Thyroid gland (tissue), 4 donors: ENCODE measurements at regions not wholly inside any gene's neighbourhood (a gene's known extent, or its start where the extent isn't known, plus 50 kb on each side); places are given as distances from the start of the nearest gene placed in this dataset.

ENCODE experiments used
- DNase-seq, 2 donors: peaks; one replicate each; pipeline ENCODE4 v3.0.0-alpha.2; 2019
- H3K27ac ChIP-seq, 3 donors: fragments of 200-600 bp; sonication (generic); 1 replicate in 2 of 3; 2 replicates in 1 of 3; pipeline ENCODE4 v1.5.1; 2016 to 2019; ENCODE audit warnings: mild to moderate bottlenecking in 1 of 3, moderate library complexity in 1 of 3
- H3K27me3 ChIP-seq: fragments of 200-600 bp; sonication (generic); one replicate; pipeline ENCODE4 v1.5.1; 2019
- H3K36me3 ChIP-seq, 2 donors: fragments of 200-600 bp; sonication (generic); one replicate each; pipeline ENCODE4 v1.5.1; 2016 to 2019
- H3K4me1 ChIP-seq, 2 donors: fragments of 200-600 bp; sonication (generic); one replicate each; pipeline ENCODE4 v1.5.1; 2017 to 2019
- H3K4me3 ChIP-seq, 3 donors: fragments of 200-600 bp; sonication (generic); replicated peaks in 1 of 3; 1 replicate in 2 of 3; 2 replicates in 1 of 3; pipeline ENCODE4 v1.5.1; 2016; ENCODE audit warnings: mild to moderate bottlenecking in 1 of 3
- H3K9me3 ChIP-seq: fragments of 200-600 bp; sonication (generic); one replicate; pipeline ENCODE4 v1.5.1; 2017
- CTCF ChIP-seq, 6 experiments: fragments of 200-600 bp in 3 of 6; fragments of 450-650 bp in 3 of 6; sonication (generic) in 3 of 6; IDR thresholded peaks; one replicate each; pipeline ENCODE4 v1.5.1; 2016 to 2019; ENCODE audit warnings: antibody characterized with exemption in 6 of 6, mild to moderate bottlenecking in 2 of 6, inconsistent platforms in 1 of 6, moderate library complexity in 1 of 6
- POLR2A ChIP-seq, 2 donors: fragments of 450-650 bp; IDR thresholded peaks; one replicate each; pipeline ENCODE4 v1.6.1; 2017; ENCODE audit warnings: antibody characterized with exemption in 2 of 2, mild to moderate bottlenecking in 2 of 2, moderate library complexity in 1 of 2
- WGBS, 2 donors: methylation state at CpG; one replicate each; pipeline ENCODE4 v1.1.5; 2017; 5-methylcytosine and 5-hydroxymethylcytosine counted together
- intact Hi-C: fragments of 100-400 bp; cut with DNase I; formaldehyde crosslinking; loops from one replicate; pipeline ENCODE4 v1.15.1; 2023

- H3K4me3 ChIP-seq = no peak overlapping the region
- 81 to 87% methylated on average over 5 of the region's 6 CpGs for WGBS, 2 donors
- H3K9me3 ChIP-seq = no peaks in the 10 kb centered on the region
- TF ChIP-seq POLR2A (IDR thresholded peaks at IDR 0.05) (no peak), CTCF (IDR thresholded peaks at IDR 0.05) (no peak)
- no peaks in the 10 kb centered on the region for H3K36me3 ChIP-seq
- intact Hi-C loops = no loop called here
- no peak for DNase-seq
- H3K27me3 ChIP-seq = no peaks in the 10 kb centered on the region
- peaks cover 0 to 2% of the 10 kb centered on the region in 2 donors for H3K4me1 ChIP-seq
- no peak overlapping the region for H3K27ac ChIP-seq
Observed at GRCh38 chr2:235305678-235306077, 188.2 kb upstream of the AGAP1 start.

GRCh38 chr2:235311044-235311443, 182.8 kb upstream of the AGAP1 start:
- WGBS, 2 donors = 93 to 94% methylated on average over 4 of the region's 4 CpGs
- Histone ChIP-seq H3K27me3 (no peaks in the 10 kb centered on the region), H3K27ac (no peak overlapping the region), H3K4me3 (no peak overlapping the region), H3K9me3 (no peaks in the 10 kb centered on the region), H3K36me3 (no peaks in the 10 kb centered on the region), H3K4me1 (no peaks in the 10 kb centered on the region)
- TF ChIP-seq CTCF (IDR thresholded peaks at IDR 0.05) = no peak
- no peak for TF ChIP-seq POLR2A (IDR thresholded peaks at IDR 0.05)
- intact Hi-C loops = no loop called here
- DNase-seq = no peak

GRCh38 chr2:235312571-235312970, 181.3 kb upstream of the AGAP1 start:
- WGBS, 2 donors = 61 to 72% methylated on average over 2 of the region's 2 CpGs
- no peaks in the 10 kb centered on the region for H3K4me1 ChIP-seq
- TF ChIP-seq CTCF (IDR thresholded peaks at IDR 0.05) (no peak), POLR2A (IDR thresholded peaks at IDR 0.05) (no peak)
- no peak overlapping the region for H3K27ac ChIP-seq
- H3K27me3 ChIP-seq = no peaks in the 10 kb centered on the region
- no peak for DNase-seq
- no peak overlapping the region for H3K4me3 ChIP-seq
- no peaks in the 10 kb centered on the region for H3K36me3 ChIP-seq
- intact Hi-C loops = no loop called here
- H3K9me3 ChIP-seq = no peaks in the 10 kb centered on the region

GRCh38 chr2:235314371-235314930, 179.4 kb upstream of the AGAP1 start:
- Histone ChIP-seq H3K36me3 (no peaks in the 10 kb centered on the region), H3K27me3 (no peaks in the 10 kb centered on the region), H3K4me1 (no peaks in the 10 kb centered on the region), H3K4me3 (no peak overlapping the region), H3K27ac (no peak overlapping the region), H3K9me3 (no peaks in the 10 kb centered on the region)
- DNase-seq = no peak
- 61 to 65% methylated on average over 11 of the region's 11 CpGs for WGBS, 2 donors
- intact Hi-C loops = no loop called here
- TF ChIP-seq POLR2A (IDR thresholded peaks at IDR 0.05) (no peak), CTCF (IDR thresholded peaks at IDR 0.05) (no peak)

GRCh38 chr2:235319095-235319494, 174.7 kb upstream of the AGAP1 start:
- Histone ChIP-seq H3K9me3 (no peaks in the 10 kb centered on the region), H3K27ac (no peak overlapping the region), H3K4me1 (no peaks in the 10 kb centered on the region), H3K4me3 (no peak overlapping the region), H3K36me3 (no peaks in the 10 kb centered on the region), H3K27me3 (no peaks in the 10 kb centered on the region)
- no peak for DNase-seq
- WGBS, 2 donors = 66 to 69% methylated on average over 4 of the region's 4 CpGs
- no peak for TF ChIP-seq CTCF (IDR thresholded peaks at IDR 0.05)
- intact Hi-C loops = no loop called here
